ENCODE measurements at regions not wholly inside any gene's neighbourhood (a gene's known extent, or its start where the extent isn't known, plus 50 kb on each side); places are given as distances from the start of the nearest gene placed in this dataset.
"Not testable (repeated sequence)": the region's sequence is repeated elsewhere in the genome, so short reads cannot be mapped to it uniquely, and the experiment has no call there.

DNA sequence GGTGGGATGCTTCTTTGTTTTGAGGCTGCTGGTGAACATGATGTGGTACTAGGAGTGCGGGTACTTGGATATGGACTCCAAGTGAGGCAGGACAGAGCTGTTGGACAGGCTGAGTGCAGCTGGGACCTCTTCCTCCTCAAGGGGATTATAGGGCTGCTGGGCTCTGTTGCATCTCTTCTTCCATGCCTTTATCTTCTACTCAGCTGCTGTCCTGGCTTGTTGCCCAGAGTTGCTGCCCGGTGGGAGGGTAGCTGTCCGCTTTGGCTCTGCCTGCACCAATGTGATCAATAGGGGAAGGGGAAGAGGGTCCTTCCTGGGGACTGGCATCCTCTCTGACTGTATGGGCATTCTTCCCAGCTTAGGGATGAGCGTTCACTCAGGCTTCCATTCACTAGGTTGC lies 1217.9 kb upstream of the ACO1 start:
- H3K4me3 ChIP-seq (ENCODE audit: low read length) = no peak overlapping the region
- no peak for TF ChIP-seq ZNF274 (IDR thresholded peaks at IDR 0.05; ENCODE audit: low read depth, low read length)

GRCh38 chr9:31168161-31168560 lies 1216.3 kb upstream of the ACO1 start:
- no peak for TF ChIP-seq ZNF274 (IDR thresholded peaks at IDR 0.05; ENCODE audit: low read depth, low read length)
- H3K4me3 ChIP-seq (ENCODE audit: low read length) = no peak overlapping the region

DNA sequence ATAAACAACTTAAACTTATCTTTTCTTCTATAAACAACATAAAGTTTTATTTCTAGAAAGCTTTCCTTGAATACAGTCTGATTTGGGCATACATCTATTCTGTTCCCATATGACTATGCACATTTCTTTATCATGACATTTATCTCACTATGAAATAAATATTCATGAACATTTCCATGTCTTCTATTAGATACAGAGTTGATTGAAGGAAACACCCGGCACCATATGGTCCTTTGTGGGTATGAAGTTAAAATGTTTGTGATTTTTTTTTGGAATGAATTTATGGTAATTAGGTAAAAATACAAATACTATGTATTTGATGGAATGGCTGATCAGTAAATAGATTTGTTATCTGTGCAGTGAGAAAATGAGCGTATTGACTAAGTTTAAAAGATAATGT lies 1209.8 kb upstream of the ACO1 start:
- TF ChIP-seq ZNF274 (IDR thresholded peaks at IDR 0.05; ENCODE audit: low read depth, low read length) = no peak
- H3K4me3 ChIP-seq (ENCODE audit: low read length) = no peak overlapping the region

DNA sequence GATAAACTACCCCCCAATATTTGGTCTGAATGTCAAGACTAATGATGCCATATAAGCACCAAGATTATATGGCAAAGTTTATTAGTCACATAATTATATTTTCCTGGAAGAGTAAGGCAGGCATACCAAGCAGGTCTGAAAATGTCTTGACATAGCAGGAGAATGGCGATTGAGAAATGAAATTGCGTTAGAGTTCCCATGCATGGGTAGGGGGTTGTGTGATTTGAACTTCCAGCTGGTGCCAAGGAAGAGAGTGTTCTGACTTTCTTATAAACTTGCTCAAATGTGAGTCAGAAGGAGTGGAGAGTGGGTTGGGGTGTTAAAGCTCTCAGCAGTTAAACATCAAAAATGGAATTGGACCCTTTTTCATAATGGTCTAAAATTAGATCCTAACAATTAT lies 1200.6 kb upstream of the ACO1 start:
- no peak overlapping the region for H3K4me3 ChIP-seq (ENCODE audit: low read length)
- TF ChIP-seq ZNF274 (IDR thresholded peaks at IDR 0.05; ENCODE audit: low read depth, low read length) = no peak

DNA sequence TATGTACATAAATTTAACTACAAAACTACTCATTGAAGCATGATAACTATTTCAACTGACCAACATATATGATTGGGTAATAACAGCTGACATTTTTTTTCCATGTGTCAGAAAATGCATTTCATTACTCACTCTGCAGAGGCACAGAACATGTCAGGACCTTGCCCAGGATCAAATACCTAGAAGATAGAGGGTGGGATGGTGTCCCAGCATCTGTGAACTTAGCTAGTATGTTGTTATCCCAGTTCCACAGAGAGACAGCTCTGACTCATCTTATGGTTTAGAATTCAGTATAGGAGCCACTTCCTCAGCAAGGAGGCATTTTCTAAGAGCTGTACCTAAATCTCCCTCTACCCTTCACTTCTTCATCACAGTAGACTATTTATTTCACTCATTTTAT lies 1198.6 kb upstream of the ACO1 start:
- H3K4me3 ChIP-seq (ENCODE audit: low read length) = no peak overlapping the region
- TF ChIP-seq ZNF274 (IDR thresholded peaks at IDR 0.05; ENCODE audit: low read depth, low read length) = no peak

DNA sequence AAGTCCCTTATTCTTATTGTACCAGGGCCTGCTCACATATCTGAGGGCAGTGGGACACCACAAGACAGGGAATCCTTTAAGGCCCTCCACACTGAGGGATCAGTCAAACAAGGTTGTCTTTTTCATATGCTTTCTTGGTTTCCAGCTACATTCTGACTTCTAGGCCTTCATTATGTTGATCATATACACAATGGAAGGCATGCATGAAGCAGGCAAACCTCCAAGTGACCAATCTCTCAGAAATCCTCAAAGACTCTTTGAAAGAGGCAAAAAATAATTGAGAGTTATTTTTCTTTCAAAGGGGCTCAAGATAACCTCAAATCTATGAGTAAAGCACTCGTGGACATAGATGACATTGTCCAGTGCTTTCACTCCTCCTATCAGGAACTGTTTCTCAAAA lies 1195.9 kb upstream of the ACO1 start:
- TF ChIP-seq ZNF274 (IDR thresholded peaks at IDR 0.05; ENCODE audit: low read depth, low read length) = no peak
- H3K4me3 ChIP-seq (ENCODE audit: low read length) = no peak overlapping the region

DNA sequence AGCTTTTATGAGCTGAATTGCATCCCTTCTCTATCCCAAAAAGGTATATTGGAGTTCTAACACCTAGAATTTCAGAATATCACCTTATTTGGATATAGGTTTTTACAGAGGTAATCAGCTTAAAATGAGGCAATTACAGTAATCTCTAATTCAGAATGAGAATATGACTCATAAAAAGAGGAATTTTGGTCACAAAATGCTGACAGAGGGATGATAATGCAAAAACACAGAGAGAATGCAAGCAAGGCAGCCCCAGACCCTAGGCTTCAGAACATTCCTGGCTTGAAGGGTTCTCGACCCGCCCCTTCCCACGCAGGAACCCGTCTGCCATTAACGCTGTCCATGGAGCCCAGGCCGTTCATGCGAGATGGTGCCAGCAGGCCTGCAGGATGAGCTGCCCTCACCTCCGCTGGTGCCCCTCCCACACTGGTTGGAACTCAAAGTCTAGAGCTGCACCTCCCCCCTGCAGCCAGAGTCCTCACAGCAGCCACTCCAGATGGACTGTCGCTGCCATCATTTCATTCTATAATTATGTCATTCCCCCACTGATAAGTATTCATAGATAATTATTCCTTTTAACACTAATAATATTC lies 1173.4 kb upstream of the ACO1 start:
- no peak overlapping the region for H3K4me3 ChIP-seq (ENCODE audit: low read length)
- TF ChIP-seq ZNF274 (IDR thresholded peaks at IDR 0.05; ENCODE audit: low read depth, low read length) = no peak

DNA sequence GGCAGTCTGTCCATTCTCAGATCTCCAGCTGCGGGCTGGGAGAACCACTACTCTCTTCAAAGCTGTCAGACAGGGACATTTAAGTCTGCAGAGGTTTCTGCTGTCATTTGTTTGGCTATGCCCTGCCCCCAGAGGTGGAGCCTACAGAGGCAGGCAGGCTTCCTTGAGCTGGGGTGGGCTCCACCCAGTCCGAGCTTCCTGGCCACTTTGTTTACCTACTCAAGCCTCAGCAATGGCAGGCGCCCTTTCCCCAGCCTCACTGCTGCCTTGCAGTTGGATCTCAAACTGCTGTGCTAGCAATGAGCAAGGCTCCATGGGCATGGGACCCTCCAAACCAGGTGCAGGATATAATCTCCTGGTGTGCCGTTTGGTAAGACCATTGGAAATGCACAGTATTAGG lies 1154.5 kb upstream of the ACO1 start:
- not testable (repeated sequence) for H3K4me3 ChIP-seq (ENCODE audit: low read length)

DNA sequence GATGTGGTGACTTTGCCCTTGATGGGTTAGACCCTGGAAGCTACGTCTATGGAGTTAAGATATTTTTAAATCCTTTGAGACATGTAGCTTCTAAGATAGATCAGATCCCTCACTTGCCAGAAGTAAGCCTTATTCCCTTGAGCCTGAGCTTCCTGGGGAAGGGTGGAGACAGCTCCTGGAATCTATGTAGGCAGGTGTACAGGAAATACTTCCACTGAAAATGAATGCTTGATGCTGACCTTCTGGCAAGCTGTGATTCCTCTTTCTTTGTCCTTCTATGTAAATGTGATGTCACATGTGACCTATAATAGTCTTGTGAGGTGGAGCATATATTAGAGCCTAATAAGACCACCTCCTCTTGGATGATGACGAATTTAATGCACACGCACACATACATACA lies 1152.0 kb upstream of the ACO1 start:
- no peak overlapping the region for H3K4me3 ChIP-seq (ENCODE audit: low read length)
- TF ChIP-seq ZNF274 (IDR thresholded peaks at IDR 0.05; ENCODE audit: low read depth, low read length) = no peak

DNA sequence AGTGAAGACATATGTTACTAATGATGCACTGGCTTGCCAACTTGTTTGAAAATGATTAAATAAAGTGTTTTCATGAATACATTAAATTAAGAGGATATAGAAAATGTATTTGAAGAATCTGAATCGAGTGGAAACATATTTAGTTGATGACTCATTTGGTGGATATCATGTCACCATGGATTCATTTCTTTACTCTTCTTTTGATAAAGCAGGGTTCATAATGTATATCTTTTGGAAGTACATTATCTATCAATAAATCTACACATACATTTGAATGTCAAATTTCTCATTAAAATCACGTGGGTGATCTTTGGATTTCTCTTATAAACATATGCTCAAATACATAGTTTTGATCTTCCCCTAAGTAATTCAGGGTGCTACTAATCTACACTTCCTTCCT lies 1148.1 kb upstream of the ACO1 start:
- no peak overlapping the region for H3K4me3 ChIP-seq (ENCODE audit: low read length)
- TF ChIP-seq ZNF274 (IDR thresholded peaks at IDR 0.05; ENCODE audit: low read depth, low read length) = no peak

DNA sequence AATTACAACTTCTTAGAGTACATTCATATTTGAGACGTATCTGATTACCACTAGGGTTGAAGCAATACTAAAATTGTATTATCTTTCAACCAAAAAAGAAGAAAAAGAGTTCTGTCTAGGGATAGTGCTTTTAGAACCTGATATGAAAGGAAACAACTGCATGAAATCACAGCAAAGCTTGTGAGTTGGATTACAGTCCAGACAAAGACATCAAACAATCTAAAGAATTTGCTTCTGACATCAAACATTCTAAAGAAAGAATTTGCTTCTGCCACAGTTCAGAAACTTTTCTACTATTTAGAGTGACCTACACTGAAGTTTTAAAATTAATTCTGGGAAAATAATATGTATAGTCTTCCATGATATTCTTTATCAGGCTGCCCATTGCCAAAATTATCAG lies 1141.1 kb upstream of the ACO1 start:
- TF ChIP-seq ZNF274 (IDR thresholded peaks at IDR 0.05; ENCODE audit: low read depth, low read length) = no peak
- no peak overlapping the region for H3K4me3 ChIP-seq (ENCODE audit: low read length)

- no peak for TF ChIP-seq ZNF274 (IDR thresholded peaks at IDR 0.05; ENCODE audit: low read depth, low read length)
- H3K4me3 ChIP-seq (ENCODE audit: low read length) = no peak overlapping the region
Observed at GRCh38 chr9:31248156-31248555, 1136.3 kb upstream of the ACO1 start.

DNA sequence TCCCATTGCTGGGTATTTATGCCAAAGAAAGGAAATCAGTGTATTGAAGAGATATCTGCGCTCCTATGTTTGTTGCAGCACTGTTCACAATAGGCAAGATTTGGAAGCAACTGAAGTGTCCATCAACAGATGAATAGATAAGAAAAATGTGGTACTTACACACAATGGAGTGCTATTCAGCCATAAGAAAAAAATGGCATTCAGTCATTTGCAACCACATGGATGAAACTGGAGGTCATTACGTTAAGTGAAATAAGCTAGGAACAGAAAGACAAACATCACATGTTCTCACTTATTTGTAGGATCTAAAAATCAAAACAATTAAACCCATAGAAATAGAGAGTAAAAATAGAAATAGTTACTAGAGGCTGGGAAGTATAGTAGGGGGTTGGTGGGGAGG lies 1133.1 kb upstream of the ACO1 start:
- no peak for TF ChIP-seq ZNF274 (IDR thresholded peaks at IDR 0.05; ENCODE audit: low read depth, low read length)
- H3K4me3 ChIP-seq (ENCODE audit: low read length) = no peak overlapping the region

- H3K4me3 ChIP-seq (ENCODE audit: low read length) = no peak overlapping the region
- no peak for TF ChIP-seq ZNF274 (IDR thresholded peaks at IDR 0.05; ENCODE audit: low read depth, low read length)
Observed at GRCh38 chr9:31253800-31254762, 1130.4 kb upstream of the ACO1 start.

- H3K4me3 ChIP-seq (ENCODE audit: low read length) = no peak overlapping the region
- no peak for TF ChIP-seq ZNF274 (IDR thresholded peaks at IDR 0.05; ENCODE audit: low read depth, low read length)
Observed at GRCh38 chr9:31255211-31255610, 1129.2 kb upstream of the ACO1 start.

Measured in GM08714 (cell line).